ENCODE measurements at regions not wholly inside any gene's neighbourhood (a gene's known extent, or its start where the extent isn't known, plus 50 kb on each side); places are given as distances from the start of the nearest gene placed in this dataset.
A peak's percentile ranks its signal among the peaks of the same experiment; 100 is the strongest.

GRCh38 chr9:24438876-24439275 lies 106.8 kb downstream of the IZUMO3 start:
- Mint-ChIP-seq H3K27ac (no peak overlapping the region), H3K4me3 (no peak overlapping the region)

GRCh38 chr9:24436761-24437160 lies 108.9 kb downstream of the IZUMO3 start:
- TF ChIP-seq CTCF (IDR thresholded peaks at IDR 0.05; ENCODE audit: unreplicated experiment in 3 of 3), result no peak
- Mint-ChIP-seq H3K36me3 (ENCODE audit: low read depth) (no peaks in the 10 kb centered on the region), H3K9me3 (peaks cover 13% of the 10 kb centered on the region), H3K27me3 (ENCODE audit: low read depth) (no peaks in the 10 kb centered on the region), H3K4me3 (no peak overlapping the region), H3K27ac (no peak overlapping the region), H3K4me1 (no peaks in the 10 kb centered on the region)

More at GRCh38 chr9:24438876-24439275, 106.8 kb downstream of the IZUMO3 start:
- no peaks in the 10 kb centered on the region for H3K36me3 Mint-ChIP-seq (ENCODE audit: low read depth)
- no peak for TF ChIP-seq CTCF (IDR thresholded peaks at IDR 0.05; ENCODE audit: unreplicated experiment in 3 of 3)
- peaks cover 13% of the 10 kb centered on the region for H3K9me3 Mint-ChIP-seq
- no peaks in the 10 kb centered on the region for H3K27me3 Mint-ChIP-seq (ENCODE audit: low read depth)
- H3K4me1 Mint-ChIP-seq, result no peaks in the 10 kb centered on the region

GRCh38 chr9:24434183-24434582 lies 111.5 kb downstream of the IZUMO3 start:
- no peak for TF ChIP-seq CTCF (IDR thresholded peaks at IDR 0.05; ENCODE audit: unreplicated experiment in 3 of 3)
- Mint-ChIP-seq H3K9me3 (peaks cover 12% of the 10 kb centered on the region), H3K27me3 (ENCODE audit: low read depth) (no peaks in the 10 kb centered on the region), H3K4me3 (no peak overlapping the region), H3K36me3 (ENCODE audit: low read depth) (no peaks in the 10 kb centered on the region), H3K4me1 (no peaks in the 10 kb centered on the region), H3K27ac (no peak overlapping the region)

- peaks cover 20% of the 10 kb centered on the region for H3K4me1 Mint-ChIP-seq
- H3K27me3 Mint-ChIP-seq (ENCODE audit: low read depth), result no peaks in the 10 kb centered on the region
- peaks cover 6% of the 10 kb centered on the region for H3K9me3 Mint-ChIP-seq
Measured at GRCh38 chr9:24416136-24416535, 129.6 kb downstream of the IZUMO3 start.

GRCh38 chr9:24413651-24414050 lies 132.0 kb downstream of the IZUMO3 start:
- H3K4me1 Mint-ChIP-seq, result peaks cover 10% of the 10 kb centered on the region

More at GRCh38 chr9:24416136-24416535, 129.6 kb downstream of the IZUMO3 start:
- TF ChIP-seq CTCF (IDR thresholded peaks at IDR 0.05; ENCODE audit: unreplicated experiment in 3 of 3), result no peak
- H3K36me3 Mint-ChIP-seq (ENCODE audit: low read depth), result no peaks in the 10 kb centered on the region
- peak overlapping the region in 1 of 3 experiments; percentile 4 for H3K27ac Mint-ChIP-seq
- no peak overlapping the region for H3K4me3 Mint-ChIP-seq

More at GRCh38 chr9:24413651-24414050, 132.0 kb downstream of the IZUMO3 start:
- no peak overlapping the region for H3K4me3 Mint-ChIP-seq
- H3K36me3 Mint-ChIP-seq (ENCODE audit: low read depth), result no peaks in the 10 kb centered on the region
- no peak for TF ChIP-seq CTCF (IDR thresholded peaks at IDR 0.05; ENCODE audit: unreplicated experiment in 3 of 3)
- no peak overlapping the region for H3K27ac Mint-ChIP-seq
- peaks cover 8% of the 10 kb centered on the region for H3K9me3 Mint-ChIP-seq
- H3K27me3 Mint-ChIP-seq (ENCODE audit: low read depth), result no peaks in the 10 kb centered on the region

Measured in nephron (organoid).